Cardiac fibroblast (primary cell): ENCODE measurements at regions not wholly inside any gene's neighbourhood (a gene's known extent, or its start where the extent isn't known, plus 50 kb on each side); places are given as distances from the start of the nearest gene placed in this dataset.

ENCODE experiments used
- DNase-seq, 2 donors: peaks; one replicate each; pipeline versions ENCODE4 v3.0.0 to v3.0.0-alpha.2; 2010; ENCODE audit warnings: low read depth in 2 of 2
- H3K4me3 ChIP-seq, 2 donors: replicated peaks in 1 of 2; 1 replicate in 1 of 2; 2 replicates in 1 of 2; pipeline ENCODE4 v1.5.1; 2011; ENCODE audit warnings: low read depth in 2 of 2, low read length in 2 of 2, mild to moderate bottlenecking in 2 of 2, moderate library complexity in 1 of 2
- TF ChIP-seq, protein P1 (sequence below): IDR thresholded peaks from one replicate; pipeline ENCODE4 v1.5.1; 2011; ENCODE audit warnings: low read depth, mild to moderate bottlenecking, low read length, inconsistent platforms

DNA sequence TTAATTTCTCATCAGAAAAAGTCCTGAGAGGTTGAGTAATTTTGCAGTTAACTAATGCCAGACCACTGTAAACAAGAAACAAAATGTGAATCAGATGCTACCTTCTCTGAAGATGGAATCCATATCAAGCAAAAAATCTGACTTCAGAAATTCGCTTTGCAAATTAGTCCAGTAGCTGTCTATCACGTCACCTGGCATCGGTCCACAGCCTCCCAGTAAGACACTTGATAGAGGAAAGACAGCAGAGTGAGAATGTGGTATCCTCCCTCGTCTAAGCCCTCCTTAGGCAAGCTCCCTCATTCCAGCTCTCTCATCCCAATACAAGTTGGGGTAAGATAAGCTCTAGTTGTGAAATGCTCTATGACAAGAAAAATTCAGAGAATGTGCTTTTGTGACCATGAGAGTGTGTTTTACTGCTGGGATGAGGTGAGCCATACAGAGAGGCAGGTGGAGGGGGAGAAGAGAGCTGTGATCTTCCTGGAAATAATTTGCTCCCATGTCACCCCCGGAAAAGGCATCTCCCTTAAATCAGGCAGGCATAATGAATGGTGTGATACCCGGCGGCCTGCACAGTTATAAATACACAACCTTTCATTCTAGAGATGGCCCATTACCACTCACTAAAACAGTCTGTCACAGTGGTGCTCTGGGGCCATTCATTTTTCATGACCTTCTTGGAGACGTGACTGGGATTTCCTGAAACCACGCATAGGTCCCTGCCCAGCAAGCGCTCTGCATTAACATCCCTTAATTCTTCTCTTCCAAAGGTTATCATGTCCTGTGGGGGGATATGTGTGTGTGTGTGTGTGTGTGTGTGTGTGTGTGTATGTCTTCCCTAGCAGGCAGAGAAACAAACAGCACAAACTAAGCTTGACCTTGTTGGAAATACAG, 602.0 kb upstream of the KCNMB2 start:
- peak; percentile 63 to 87 for DNase-seq
- TF ChIP-seq, protein P1, sequence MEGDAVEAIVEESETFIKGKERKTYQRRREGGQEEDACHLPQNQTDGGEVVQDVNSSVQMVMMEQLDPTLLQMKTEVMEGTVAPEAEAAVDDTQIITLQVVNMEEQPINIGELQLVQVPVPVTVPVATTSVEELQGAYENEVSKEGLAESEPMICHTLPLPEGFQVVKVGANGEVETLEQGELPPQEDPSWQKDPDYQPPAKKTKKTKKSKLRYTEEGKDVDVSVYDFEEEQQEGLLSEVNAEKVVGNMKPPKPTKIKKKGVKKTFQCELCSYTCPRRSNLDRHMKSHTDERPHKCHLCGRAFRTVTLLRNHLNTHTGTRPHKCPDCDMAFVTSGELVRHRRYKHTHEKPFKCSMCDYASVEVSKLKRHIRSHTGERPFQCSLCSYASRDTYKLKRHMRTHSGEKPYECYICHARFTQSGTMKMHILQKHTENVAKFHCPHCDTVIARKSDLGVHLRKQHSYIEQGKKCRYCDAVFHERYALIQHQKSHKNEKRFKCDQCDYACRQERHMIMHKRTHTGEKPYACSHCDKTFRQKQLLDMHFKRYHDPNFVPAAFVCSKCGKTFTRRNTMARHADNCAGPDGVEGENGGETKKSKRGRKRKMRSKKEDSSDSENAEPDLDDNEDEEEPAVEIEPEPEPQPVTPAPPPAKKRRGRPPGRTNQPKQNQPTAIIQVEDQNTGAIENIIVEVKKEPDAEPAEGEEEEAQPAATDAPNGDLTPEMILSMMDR = no peak
- H3K4me3 ChIP-seq = no peak overlapping the region

DNA sequence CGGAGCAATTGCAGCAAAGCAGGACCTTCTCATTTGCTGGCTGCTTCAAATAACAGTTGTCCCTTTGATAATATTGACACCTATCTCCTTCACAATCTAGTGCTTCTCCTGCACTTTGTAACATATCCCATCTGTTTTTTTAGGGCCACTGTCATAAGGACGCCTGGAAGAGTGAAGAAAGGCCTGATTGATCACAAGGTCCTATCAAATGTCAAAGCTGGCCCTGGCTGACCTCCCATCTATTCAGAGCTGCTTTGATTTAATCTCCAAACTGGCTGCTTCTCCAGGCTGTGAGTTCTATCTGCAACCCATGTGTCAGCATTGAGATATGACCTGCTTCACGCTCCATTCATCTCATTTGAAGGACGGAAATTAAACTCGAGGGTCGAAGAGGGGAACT, 601.2 kb upstream of the KCNMB2 start:
- no peak overlapping the region for H3K4me3 ChIP-seq
- TF ChIP-seq, protein P1 = no peak
- DNase-seq = no peak

DNA sequence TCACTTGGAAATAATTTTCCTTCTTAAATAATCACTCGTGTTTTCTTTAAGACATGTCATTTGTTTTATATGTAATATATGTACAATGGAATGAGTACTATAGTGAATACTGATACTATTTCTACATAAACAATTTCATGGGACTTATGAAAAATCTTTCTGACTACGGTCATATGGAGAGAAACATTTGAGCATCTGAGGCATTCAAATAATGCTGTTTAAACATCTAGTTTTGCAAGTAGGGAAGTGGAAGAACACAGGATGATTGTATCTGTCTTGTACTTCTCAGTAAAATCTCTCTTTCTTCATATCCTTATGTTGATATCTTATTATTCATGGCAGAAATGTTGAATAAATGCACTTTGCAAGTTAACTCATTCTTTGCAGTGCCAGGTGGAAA, 599.5 kb upstream of the KCNMB2 start:
- no peak for DNase-seq
- H3K4me3 ChIP-seq = no peak overlapping the region
- TF ChIP-seq, protein P1 = no peak

DNA sequence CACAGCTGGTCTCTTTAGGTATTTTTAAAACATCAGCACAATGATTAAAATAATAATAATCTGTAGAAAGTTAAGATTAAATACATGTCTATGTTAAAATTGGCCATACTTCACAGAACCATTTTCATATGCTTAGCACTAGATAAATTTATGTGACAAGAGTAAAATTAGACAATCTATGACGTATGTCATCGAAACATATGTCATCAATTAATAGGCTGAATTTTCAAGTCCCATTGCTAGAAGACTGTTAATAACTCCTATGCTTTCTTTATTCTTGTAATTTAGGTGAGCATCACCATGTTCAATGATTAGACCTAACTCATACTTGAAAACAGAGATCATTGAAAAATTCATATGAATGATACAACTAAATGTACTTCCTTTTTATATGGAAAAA, 593.3 kb upstream of the KCNMB2 start:
- no peak for DNase-seq
- no peak overlapping the region for H3K4me3 ChIP-seq
- TF ChIP-seq, protein P1 = no peak

DNA sequence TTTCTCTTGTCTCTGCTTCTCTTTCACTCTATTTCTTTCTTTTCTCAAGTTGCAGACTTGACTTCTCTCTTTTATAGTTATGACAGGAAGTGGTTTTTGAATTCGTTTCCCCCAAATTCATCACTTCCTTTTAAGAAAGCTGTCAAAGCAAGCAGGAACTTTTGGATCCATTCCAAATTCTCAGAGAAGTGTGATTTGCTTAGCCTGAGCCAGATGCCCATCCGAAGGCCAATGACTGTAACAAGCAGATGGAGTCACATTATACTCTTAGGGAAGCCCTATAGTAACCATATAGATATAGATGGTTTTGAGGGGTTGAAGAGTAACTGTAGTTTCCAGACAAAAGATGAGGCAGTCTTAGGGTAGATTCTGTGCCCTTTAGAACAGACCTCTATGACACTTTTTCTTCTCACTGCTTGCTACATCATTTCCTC, 592.0 kb upstream of the KCNMB2 start:
- no peak overlapping the region for H3K4me3 ChIP-seq
- TF ChIP-seq, protein P1 = no peak
- peak; percentile 18 to 28 for DNase-seq

DNA sequence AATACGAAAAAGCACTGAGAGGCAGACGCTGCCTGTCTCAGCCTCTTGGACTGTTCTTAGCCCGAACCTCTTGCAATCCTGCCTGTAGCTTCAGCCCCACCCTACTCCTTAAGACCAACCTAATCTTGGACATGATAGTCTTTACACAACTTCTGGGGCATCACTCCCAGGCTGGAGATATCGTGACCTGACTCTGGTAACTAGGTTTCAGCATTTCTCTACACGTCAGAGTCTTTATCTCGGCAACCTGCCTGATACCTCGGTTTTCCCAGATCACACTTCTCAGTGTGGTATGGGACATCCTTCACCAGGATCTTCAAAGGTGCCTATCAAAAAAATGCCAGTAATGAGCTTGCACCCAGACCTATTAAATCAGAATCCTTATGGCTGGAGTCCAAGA, 590.2 kb upstream of the KCNMB2 start:
- no peak for DNase-seq
- TF ChIP-seq, protein P1 = no peak
- no peak overlapping the region for H3K4me3 ChIP-seq
